Adrenal gland (tissue), 9 donors: ENCODE measurements at regions not wholly inside any gene's neighbourhood (a gene's known extent, or its start where the extent isn't known, plus 50 kb on each side); places are given as distances from the start of the nearest gene placed in this dataset.

Experiments used
- DNase-seq, 7 donors: peaks; one replicate each; pipeline ENCODE4 v3.0.0-alpha.2; 2019 to 2020
- H3K27ac ChIP-seq, 5 donors: fragments of 200-600 bp; sonication (generic) in 4 of 5; 1 replicate in 3 of 5; 2 replicates in 2 of 5; pipeline versions ENCODE4 v1.5.1 to v1.8.0; 2016 to 2020; ENCODE audit warnings: mild to moderate bottlenecking in 1 of 5
- H3K27me3 ChIP-seq: fragments of 200-600 bp; 2 replicates; pipeline ENCODE4 v1.8.0; 2021
- H3K36me3 ChIP-seq, 2 donors: fragments of 200-600 bp; replicated peaks in 1 of 2; 1 replicate in 1 of 2; 2 replicates in 1 of 2; pipeline versions ENCODE4 v1.5.1 to v1.8.0; 2018 to 2022
- H3K4me1 ChIP-seq, 2 donors: fragments of 200-600 bp; replicated peaks in 1 of 2; 1 replicate in 1 of 2; 2 replicates in 1 of 2; pipeline versions ENCODE4 v1.5.1 to v1.8.0; 2018 to 2021
- H3K4me3 ChIP-seq, 4 donors: fragments of 200-600 bp; sonication (generic) in 3 of 4; one replicate each; pipeline ENCODE4 v1.5.1; 2016 to 2018
- H3K9me3 ChIP-seq, 3 donors: fragments of 200-600 bp; sonication (generic) in 1 of 3; replicated peaks in 1 of 3; 1 replicate in 2 of 3; 2 replicates in 1 of 3; pipeline versions ENCODE4 v1.5.1 to v1.8.0; 2016 to 2021
- CTCF ChIP-seq, 6 experiments: fragments of 450-650 bp in 4 of 6; fragments of 200-600 bp in 2 of 6; sonication (generic) in 1 of 6; IDR thresholded peaks; 1 replicate in 5 of 6; 2 replicates in 1 of 6; pipeline versions ENCODE4 v1.5.1 to v1.8.0; 2016 to 2021; ENCODE audit warnings: antibody characterized with exemption in 6 of 6, mild to moderate bottlenecking in 2 of 6, moderate library complexity in 1 of 6
- POLR2A ChIP-seq, 2 donors: fragments of 450-650 bp; IDR thresholded peaks; one replicate each; pipeline ENCODE4 v1.6.1; 2017; ENCODE audit warnings: antibody characterized with exemption in 2 of 2, mild to moderate bottlenecking in 2 of 2, moderate library complexity in 1 of 2
- WGBS, 4 donors: extraction: QIAGEN DNeasy Blood & Tissue Kit in 2 of 4; methylation state at CpG; one replicate each; pipeline versions ENCODE4 v1.1.5 to v1.1.7; 2013 to 2017; 5-methylcytosine and 5-hydroxymethylcytosine counted together
- intact Hi-C, 2 donors: fragments of 100-400 bp; cut with DNase I; formaldehyde crosslinking; loops; one replicate each; pipeline versions ENCODE4 v1.14.1 to v1.15.0; 2022 to 2023
- donor health status: healthy with polysubstance abuse.
- donor health status: Bipolar disorder and iron deficiency.
- donor health status: DM: yes; HTN: yes; CAD: no.
- donor health status: DM: no; HTN: no; CAD: no.
- donor health status: DM: no; HTN: no; CAD: no.

DNA sequence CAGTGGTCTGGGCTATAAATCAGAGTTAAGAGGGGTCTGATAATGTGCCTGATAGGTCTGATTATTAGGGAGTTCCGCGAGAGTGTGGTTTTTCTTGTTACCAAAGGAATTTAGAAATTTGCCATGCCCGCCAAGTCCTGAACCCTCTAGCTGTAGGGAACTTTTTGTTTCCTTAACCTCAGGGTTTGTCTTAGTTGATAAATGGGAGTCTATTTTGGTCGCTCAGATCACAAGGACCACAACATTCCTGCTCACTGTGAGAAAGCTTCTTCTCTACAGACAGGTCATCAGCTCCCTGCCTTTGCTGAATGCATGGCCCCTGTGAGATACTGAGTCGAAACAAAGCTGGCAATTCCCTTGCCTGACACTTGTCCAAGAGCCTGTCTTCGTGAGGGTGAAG, 497.8 kb downstream of the HS3ST4 start:
- intact Hi-C loops, result no loop called here
- H3K4me1 ChIP-seq, result no peaks in the 10 kb centered on the region
- DNase-seq, result peak in 1 of 7 donors; percentile 12
- H3K9me3 ChIP-seq, result no peaks in the 10 kb centered on the region
- WGBS, 4 donors, result 10 to 41% (median 27%) methylated on average over 6 of the region's 6 CpGs
- TF ChIP-seq POLR2A (IDR thresholded peaks at IDR 0.05), result no peak
- TF ChIP-seq CTCF (IDR thresholded peaks at IDR 0.05), result no peak
- H3K4me3 ChIP-seq, result no peak overlapping the region
- H3K27me3 ChIP-seq, result no peaks in the 10 kb centered on the region
- no peak overlapping the region for H3K27ac ChIP-seq
- no peaks in the 10 kb centered on the region for H3K36me3 ChIP-seq

- Histone ChIP-seq H3K36me3 (no peaks in the 10 kb centered on the region), H3K4me1 (no peaks in the 10 kb centered on the region), H3K4me3 (no peak overlapping the region), H3K9me3 (no peaks in the 10 kb centered on the region), H3K27ac (no peak overlapping the region), H3K27me3 (no peaks in the 10 kb centered on the region)
- 79 to 93% (median 91%) methylated on average over 3 of the region's 3 CpGs for WGBS, 4 donors
- DNase-seq, result no peak
- intact Hi-C loops, result no loop called here
- no peak for TF ChIP-seq CTCF (IDR thresholded peaks at IDR 0.05)
- no peak for TF ChIP-seq POLR2A (IDR thresholded peaks at IDR 0.05)
These were observed 502.8 kb downstream of the HS3ST4 start for GRCh38 chr16:26194526-26194925.

GRCh38 chr16:26195225-26195624, 503.5 kb downstream of the HS3ST4 start:
- H3K36me3 ChIP-seq, result no peaks in the 10 kb centered on the region
- TF ChIP-seq POLR2A (IDR thresholded peaks at IDR 0.05) (no peak), CTCF (IDR thresholded peaks at IDR 0.05) (no peak)
- no peaks in the 10 kb centered on the region for H3K9me3 ChIP-seq
- intact Hi-C loops, result no loop called here
- no peak overlapping the region for H3K4me3 ChIP-seq
- H3K27ac ChIP-seq, result no peak overlapping the region
- DNase-seq, result no peak
- WGBS, 4 donors, result 49 to 80% (median 56%) methylated on average over 3 of the region's 3 CpGs
- no peaks in the 10 kb centered on the region for H3K4me1 ChIP-seq
- H3K27me3 ChIP-seq, result no peaks in the 10 kb centered on the region

DNA sequence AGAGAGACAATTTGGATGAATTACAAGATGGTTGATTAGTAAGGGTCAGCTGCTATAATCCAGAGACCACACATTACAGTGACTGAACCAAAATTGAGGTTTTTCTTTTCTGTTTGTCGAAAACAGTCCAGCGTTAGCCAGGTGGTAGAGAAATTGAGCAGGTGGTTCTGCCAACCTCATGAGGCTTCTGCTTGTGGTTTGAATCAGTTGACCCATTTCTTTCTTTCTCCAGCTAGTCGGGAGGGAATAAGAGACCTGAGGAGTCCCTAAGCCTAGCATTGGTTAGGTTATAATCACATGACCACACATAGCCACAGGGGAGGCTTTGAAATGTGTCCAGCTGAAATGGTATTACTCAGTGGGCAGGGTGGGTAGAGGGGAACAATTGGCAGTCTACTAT, 504.6 kb downstream of the HS3ST4 start:
- Histone ChIP-seq H3K4me1 (no peaks in the 10 kb centered on the region), H3K4me3 (no peak overlapping the region), H3K27ac (no peak overlapping the region), H3K36me3 (no peaks in the 10 kb centered on the region), H3K9me3 (no peaks in the 10 kb centered on the region), H3K27me3 (no peaks in the 10 kb centered on the region)
- intact Hi-C loops, result no loop called here
- no peak for TF ChIP-seq CTCF (IDR thresholded peaks at IDR 0.05)
- TF ChIP-seq POLR2A (IDR thresholded peaks at IDR 0.05), result no peak
- 56 to 80% (median 64%) methylated on average over 3 of the region's 3 CpGs for WGBS, 4 donors
- no peak for DNase-seq
